Left lobe of liver (tissue), 2 donors: ENCODE measurements at regions not wholly inside any gene's neighbourhood (a gene's known extent, or its start where the extent isn't known, plus 50 kb on each side); places are given as distances from the start of the nearest gene placed in this dataset.
"Not testable (repeated sequence)": the region's sequence is repeated elsewhere in the genome, so short reads cannot be mapped to it uniquely, and the experiment has no call there.

Experiments
- ATAC-seq: fragments of 200-7000 bp; cut with Tn5 transposase; one replicate; pipeline ENCODE4 v1.9.1; 2020; ENCODE audit warnings: mild to moderate bottlenecking, moderate library complexity
- DNase-seq: peaks from one replicate; pipeline ENCODE4 v3.0.0-alpha.2; 2020; ENCODE audit warnings: low spot score
- donor health status: DM: no; HTN: no; CAD: no; lungs with moderate emphysema.
- donor health status: DM: no; HTN: yes; CAD: no.

GRCh38 chr2:242088471-242089212, 219.1 kb downstream of the RTP5 start:
- DNase-seq = peak; percentile 97
- ATAC-seq = peak; percentile 83

GRCh38 chr2:242089213-242089549, 219.7 kb downstream of the RTP5 start:
- not testable (repeated sequence) for ATAC-seq, DNase-seq

DNA sequence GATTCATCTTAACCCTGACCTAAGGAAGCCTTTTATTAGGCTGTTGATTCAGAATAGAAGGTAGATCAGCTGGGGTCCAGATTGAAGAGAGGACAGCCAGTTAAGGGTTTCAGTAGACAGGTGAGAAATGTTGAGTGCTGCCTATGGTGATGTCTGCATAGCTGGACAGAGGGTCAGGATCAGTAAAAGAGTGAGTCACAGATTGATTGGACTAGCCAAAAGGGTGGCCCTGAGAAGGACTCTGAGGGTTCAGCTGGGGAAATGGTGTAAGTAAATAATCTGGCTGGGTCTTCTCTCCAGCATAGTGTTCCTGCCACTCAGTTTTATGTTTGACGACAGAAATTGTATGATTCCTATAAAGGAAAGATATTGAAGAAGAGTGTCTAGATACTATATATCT, 227.7 kb downstream of the RTP5 start:
- ATAC-seq, DNase-seq: not testable (repeated sequence)

GRCh38 chr2:242098034-242098433, 228.5 kb downstream of the RTP5 start:
- DNase-seq = no peak
- no peak for ATAC-seq

GRCh38 chr2:242098445-242099128, 229.1 kb downstream of the RTP5 start:
- ATAC-seq (peak; percentile 37), DNase-seq (no peak)

- ATAC-seq = not testable (repeated sequence)
Observed at GRCh38 chr2:242103093-242103492, 233.6 kb downstream of the RTP5 start.

DNA sequence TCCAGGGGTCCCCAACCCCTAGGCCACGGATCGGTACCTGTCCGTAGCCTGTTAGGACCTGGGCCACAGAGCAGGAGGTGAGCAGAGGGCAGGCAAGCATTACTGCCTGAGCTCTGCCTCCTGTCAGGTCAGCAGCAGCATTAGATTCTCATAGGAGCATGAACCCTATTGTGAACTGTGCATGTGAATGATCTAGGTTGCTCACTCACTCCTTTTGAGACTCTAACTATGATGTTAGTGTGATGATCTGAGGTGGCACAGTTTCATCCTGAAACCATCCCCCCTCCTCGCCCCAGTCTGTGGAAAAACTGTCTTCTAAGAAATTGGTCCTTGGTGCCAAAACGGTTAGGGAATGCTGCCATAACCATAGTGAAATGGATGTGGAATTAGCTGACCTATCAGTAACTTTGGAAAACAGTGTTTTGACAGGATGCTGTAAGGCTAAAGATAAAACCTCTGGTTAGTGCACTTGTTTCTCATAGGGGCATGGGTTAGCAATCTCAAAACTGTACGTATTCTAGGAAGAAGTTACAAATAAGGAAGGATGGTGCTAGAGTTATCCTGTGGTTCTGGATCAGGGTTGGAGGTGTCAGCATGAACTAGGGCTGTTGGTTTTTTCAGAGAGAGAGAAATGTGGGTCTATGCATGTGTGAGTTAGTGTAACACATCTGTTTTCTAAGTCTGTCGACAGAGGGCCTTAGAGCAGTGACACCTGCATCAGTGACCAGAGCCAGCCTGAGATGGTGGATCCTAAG, 234.8 kb downstream of the RTP5 start:
- not testable (repeated sequence) for ATAC-seq, DNase-seq

More at GRCh38 chr2:242103093-242103492, 233.6 kb downstream of the RTP5 start:
- DNase-seq = not testable (repeated sequence)

GRCh38 chr2:242107065-242107464, 237.5 kb downstream of the RTP5 start:
- not testable (repeated sequence) for ATAC-seq, DNase-seq

- not testable (repeated sequence) for DNase-seq, ATAC-seq
Observed at GRCh38 chr2:242108797-242109500, 239.4 kb downstream of the RTP5 start.

GRCh38 chr2:242109819-242110218, 240.3 kb downstream of the RTP5 start:
- not testable (repeated sequence) for DNase-seq, ATAC-seq

DNA sequence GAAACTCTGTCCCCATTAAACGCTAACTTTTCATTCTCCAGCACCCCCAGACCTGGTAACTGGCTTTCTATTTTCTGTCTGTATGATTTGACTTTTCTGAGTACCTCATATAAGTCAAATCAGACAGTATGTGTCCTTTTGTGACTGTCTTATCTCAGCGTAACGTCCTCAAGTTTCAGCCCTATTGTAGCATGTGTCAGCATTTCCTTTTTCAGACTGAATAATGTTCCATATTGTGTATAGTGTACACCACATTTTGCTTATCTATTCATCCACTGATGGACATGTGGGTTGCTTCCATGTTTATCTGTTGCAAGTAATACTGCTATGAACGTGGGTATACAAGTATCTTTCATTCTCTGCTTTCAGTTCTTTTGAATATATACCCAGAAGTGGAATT, 242.4 kb downstream of the RTP5 start:
- DNase-seq, ATAC-seq: not testable (repeated sequence)

- not testable (repeated sequence) for DNase-seq, ATAC-seq
Observed at GRCh38 chr2:242113492-242113891, 244.0 kb downstream of the RTP5 start.

- not testable (repeated sequence) for ATAC-seq, DNase-seq
Observed at GRCh38 chr2:242116676-242117075, 247.1 kb downstream of the RTP5 start.

DNA sequence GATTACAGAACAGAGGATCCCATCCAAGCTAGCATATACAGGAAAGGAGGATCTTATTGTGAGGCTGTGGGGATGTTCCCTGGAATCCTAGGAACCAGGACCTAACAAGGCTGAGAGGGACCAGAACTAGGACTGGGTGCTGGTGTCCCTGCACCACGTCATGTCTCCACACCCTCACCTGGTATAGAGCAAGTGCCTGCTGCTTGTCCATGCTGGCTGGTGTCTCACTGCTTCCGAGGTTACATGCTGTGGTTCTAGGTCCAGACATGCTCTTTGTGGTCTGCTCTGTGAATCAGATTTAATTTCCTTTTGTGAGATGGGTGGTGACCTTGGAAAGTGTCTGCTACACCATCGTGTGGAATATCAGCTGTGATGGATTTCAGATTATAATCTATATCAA, 247.8 kb downstream of the RTP5 start:
- DNase-seq, ATAC-seq: not testable (repeated sequence)

DNA sequence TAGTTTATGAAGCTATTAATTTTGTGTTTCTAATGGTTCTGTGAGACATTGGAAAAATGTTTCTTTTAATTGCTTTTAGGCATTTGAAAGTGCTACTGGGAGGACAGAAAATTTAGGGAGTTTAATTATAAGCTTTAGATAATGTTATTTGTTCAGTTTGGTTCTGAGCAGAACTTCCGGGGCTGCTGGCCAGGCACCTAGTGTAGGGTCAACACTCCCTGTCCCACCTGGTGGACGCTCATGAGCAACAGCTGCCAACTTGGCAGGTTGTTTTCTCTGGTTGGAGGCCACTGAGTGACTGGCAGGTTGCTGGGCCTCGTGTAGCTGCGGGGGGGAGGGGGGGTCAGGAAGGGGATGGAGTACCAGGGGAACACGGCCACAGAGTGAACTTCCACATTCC, 250.2 kb downstream of the RTP5 start:
- ATAC-seq = peak; percentile 66

GRCh38 chr2:242130682-242131081, 261.2 kb downstream of the RTP5 start:
- not testable (repeated sequence) for ATAC-seq, DNase-seq

More for the DNA sequence above, 250.2 kb downstream of the RTP5 start:
- peak; percentile 53 for DNase-seq

DNA sequence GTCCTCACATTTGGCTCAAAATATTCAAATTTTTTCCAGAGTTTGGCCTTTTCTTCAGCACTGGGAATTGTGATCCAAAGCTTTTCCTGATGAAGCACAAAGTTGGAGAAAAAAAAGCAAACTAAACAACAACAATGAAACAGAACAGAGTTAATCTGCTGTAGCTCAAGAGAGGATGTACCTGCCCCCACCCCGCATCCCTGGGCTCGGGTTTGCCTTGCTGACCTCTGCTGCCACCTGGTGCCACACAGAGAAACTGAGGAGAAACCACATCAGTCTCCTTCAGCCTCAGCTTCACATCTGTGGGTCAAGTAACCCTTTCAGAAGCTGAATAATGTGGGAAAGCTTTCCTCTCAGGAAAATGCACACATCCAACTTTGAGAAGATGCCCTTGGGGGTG, 290.4 kb downstream of the RTP5 start:
- not testable (repeated sequence) for DNase-seq, ATAC-seq

- not testable (repeated sequence) for DNase-seq, ATAC-seq
Observed at GRCh38 chr2:242165115-242165514, 295.6 kb downstream of the RTP5 start.

DNA sequence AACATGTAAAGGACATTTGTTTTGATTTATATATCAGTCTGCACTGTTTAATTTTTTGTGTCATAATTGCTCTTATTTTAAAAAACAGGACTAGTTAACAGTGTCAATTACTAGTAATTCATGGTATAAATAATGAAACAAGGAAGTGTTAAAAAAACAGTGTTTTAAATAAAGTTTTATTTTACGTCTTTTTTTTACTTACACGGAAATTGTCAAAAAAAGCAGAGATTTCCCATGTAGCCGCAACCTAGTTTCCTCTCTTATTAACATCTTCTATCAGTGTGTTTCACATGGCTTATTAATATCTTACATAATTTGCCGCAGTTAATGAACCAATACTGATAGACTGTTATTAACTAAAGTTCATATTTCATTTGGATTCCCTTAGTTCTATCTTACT, 301.8 kb downstream of the RTP5 start:
- not testable (repeated sequence) for ATAC-seq

More for the DNA sequence above, 301.8 kb downstream of the RTP5 start:
- DNase-seq = not testable (repeated sequence)
